ENCODE measurements at regions not wholly inside any gene's neighbourhood (a gene's known extent, or its start where the extent isn't known, plus 50 kb on each side); places are given as distances from the start of the nearest gene placed in this dataset.

- peaks cover 6% of the 10 kb centered on the region for H3K9me3 Mint-ChIP-seq
Observed at GRCh38 chr4:181432335-181432734, 810.9 kb upstream of the TENM3 start.

GRCh38 chr4:181437895-181438294, 805.3 kb upstream of the TENM3 start:
- DNase-seq (ENCODE audit: low spot score), result no peak
- H3K9me3 Mint-ChIP-seq, result peaks cover 7% of the 10 kb centered on the region
- no peaks in the 10 kb centered on the region for H3K4me1 Mint-ChIP-seq (ENCODE audit: low read depth)
- H3K27me3 Mint-ChIP-seq (ENCODE audit: low read depth), result no peaks in the 10 kb centered on the region
- H3K27ac Mint-ChIP-seq, result no peak overlapping the region
- H3K36me3 Mint-ChIP-seq (ENCODE audit: low read depth), result no peaks in the 10 kb centered on the region
- H3K4me3 Mint-ChIP-seq (ENCODE audit: low read depth), result no peak overlapping the region
- intact Hi-C loops (cut with micrococcal nuclease), result no loop called here

More at GRCh38 chr4:181432335-181432734, 810.9 kb upstream of the TENM3 start:
- Mint-ChIP-seq H3K27ac (no peak overlapping the region), H3K4me1 (ENCODE audit: low read depth) (no peaks in the 10 kb centered on the region), H3K4me3 (ENCODE audit: low read depth) (no peak overlapping the region), H3K36me3 (ENCODE audit: low read depth) (no peaks in the 10 kb centered on the region), H3K27me3 (ENCODE audit: low read depth) (no peaks in the 10 kb centered on the region)
- no peak for DNase-seq (ENCODE audit: low spot score)
- intact Hi-C loops (cut with micrococcal nuclease), result no loop called here

GRCh38 chr4:181438641-181439040, 804.6 kb upstream of the TENM3 start:
- DNase-seq (ENCODE audit: low spot score), result no peak
- intact Hi-C loops (cut with micrococcal nuclease), result no loop called here
- Mint-ChIP-seq H3K27me3 (ENCODE audit: low read depth) (no peaks in the 10 kb centered on the region), H3K9me3 (peaks cover 7% of the 10 kb centered on the region), H3K4me1 (ENCODE audit: low read depth) (no peaks in the 10 kb centered on the region), H3K36me3 (ENCODE audit: low read depth) (no peaks in the 10 kb centered on the region), H3K4me3 (ENCODE audit: low read depth) (no peak overlapping the region), H3K27ac (no peak overlapping the region)

GRCh38 chr4:181443021-181443420, 800.2 kb upstream of the TENM3 start:
- H3K36me3 Mint-ChIP-seq (ENCODE audit: low read depth), result no peaks in the 10 kb centered on the region
- H3K27ac Mint-ChIP-seq, result no peak overlapping the region
- H3K4me1 Mint-ChIP-seq (ENCODE audit: low read depth), result no peaks in the 10 kb centered on the region
- no peaks in the 10 kb centered on the region for H3K27me3 Mint-ChIP-seq (ENCODE audit: low read depth)
- no peak for DNase-seq (ENCODE audit: low spot score)
- H3K9me3 Mint-ChIP-seq, result peaks cover 4% of the 10 kb centered on the region
- intact Hi-C loops (cut with micrococcal nuclease), result no loop called here
- no peak overlapping the region for H3K4me3 Mint-ChIP-seq (ENCODE audit: low read depth)

- H3K4me1 Mint-ChIP-seq (ENCODE audit: low read depth), result no peaks in the 10 kb centered on the region
- no peak for DNase-seq (ENCODE audit: low spot score)
- H3K27ac Mint-ChIP-seq, result no peak overlapping the region
- intact Hi-C loops (cut with micrococcal nuclease), result no loop called here
- no peak overlapping the region for H3K4me3 Mint-ChIP-seq (ENCODE audit: low read depth)
- H3K9me3 Mint-ChIP-seq, result peaks cover 5% of the 10 kb centered on the region
- H3K36me3 Mint-ChIP-seq (ENCODE audit: low read depth), result no peaks in the 10 kb centered on the region
- no peaks in the 10 kb centered on the region for H3K27me3 Mint-ChIP-seq (ENCODE audit: low read depth)
Observed at GRCh38 chr4:181465826-181466225, 777.4 kb upstream of the TENM3 start.

GRCh38 chr4:181468451-181468850, 774.8 kb upstream of the TENM3 start:
- Mint-ChIP-seq H3K4me1 (ENCODE audit: low read depth) (no peaks in the 10 kb centered on the region), H3K27ac (no peak overlapping the region), H3K9me3 (no peaks in the 10 kb centered on the region), H3K4me3 (ENCODE audit: low read depth) (no peak overlapping the region), H3K36me3 (ENCODE audit: low read depth) (no peaks in the 10 kb centered on the region), H3K27me3 (ENCODE audit: low read depth) (no peaks in the 10 kb centered on the region)
- DNase-seq (ENCODE audit: low spot score), result no peak
- intact Hi-C loops (cut with micrococcal nuclease), result no loop called here

GRCh38 chr4:181470306-181470705, 772.9 kb upstream of the TENM3 start:
- Mint-ChIP-seq H3K27me3 (ENCODE audit: low read depth) (no peaks in the 10 kb centered on the region), H3K4me3 (ENCODE audit: low read depth) (no peak overlapping the region), H3K9me3 (no peaks in the 10 kb centered on the region), H3K27ac (no peak overlapping the region), H3K4me1 (ENCODE audit: low read depth) (no peaks in the 10 kb centered on the region), H3K36me3 (ENCODE audit: low read depth) (no peaks in the 10 kb centered on the region)
- intact Hi-C loops (cut with micrococcal nuclease), result no loop called here
- no peak for DNase-seq (ENCODE audit: low spot score)

GRCh38 chr4:181475359-181475758, 767.8 kb upstream of the TENM3 start:
- intact Hi-C loops (cut with micrococcal nuclease), result no loop called here
- DNase-seq (ENCODE audit: low spot score), result no peak
- Mint-ChIP-seq H3K9me3 (no peaks in the 10 kb centered on the region), H3K4me1 (ENCODE audit: low read depth) (no peaks in the 10 kb centered on the region), H3K36me3 (ENCODE audit: low read depth) (no peaks in the 10 kb centered on the region), H3K27me3 (ENCODE audit: low read depth) (no peaks in the 10 kb centered on the region), H3K4me3 (ENCODE audit: low read depth) (no peak overlapping the region), H3K27ac (no peak overlapping the region)

GRCh38 chr4:181475781-181476507, 767.3 kb upstream of the TENM3 start:
- H3K9me3 Mint-ChIP-seq, result no peaks in the 10 kb centered on the region
- no peak for DNase-seq (ENCODE audit: low spot score)
- H3K27ac Mint-ChIP-seq, result no peak overlapping the region
- H3K27me3 Mint-ChIP-seq (ENCODE audit: low read depth), result no peaks in the 10 kb centered on the region
- H3K4me3 Mint-ChIP-seq (ENCODE audit: low read depth), result no peak overlapping the region
- no peaks in the 10 kb centered on the region for H3K36me3 Mint-ChIP-seq (ENCODE audit: low read depth)
- intact Hi-C loops (cut with micrococcal nuclease), result no loop called here
- H3K4me1 Mint-ChIP-seq (ENCODE audit: low read depth), result no peaks in the 10 kb centered on the region

GRCh38 chr4:181476508-181476890, 766.7 kb upstream of the TENM3 start:
- Mint-ChIP-seq H3K4me3 (ENCODE audit: low read depth) (no peak overlapping the region), H3K9me3 (no peaks in the 10 kb centered on the region), H3K4me1 (ENCODE audit: low read depth) (no peaks in the 10 kb centered on the region), H3K27ac (no peak overlapping the region), H3K36me3 (ENCODE audit: low read depth) (no peaks in the 10 kb centered on the region), H3K27me3 (ENCODE audit: low read depth) (no peaks in the 10 kb centered on the region)
- intact Hi-C loops (cut with micrococcal nuclease), result no loop called here
- DNase-seq (ENCODE audit: low spot score), result no peak

- Mint-ChIP-seq H3K36me3 (ENCODE audit: low read depth) (no peaks in the 10 kb centered on the region), H3K4me1 (ENCODE audit: low read depth) (no peaks in the 10 kb centered on the region), H3K27me3 (ENCODE audit: low read depth) (no peaks in the 10 kb centered on the region), H3K9me3 (no peaks in the 10 kb centered on the region), H3K27ac (no peak overlapping the region), H3K4me3 (ENCODE audit: low read depth) (no peak overlapping the region)
- intact Hi-C loops (cut with micrococcal nuclease), result no loop called here
- no peak for DNase-seq (ENCODE audit: low spot score)
Observed at GRCh38 chr4:181477591-181477990, 765.6 kb upstream of the TENM3 start.

GRCh38 chr4:181478656-181479055, 764.5 kb upstream of the TENM3 start:
- H3K36me3 Mint-ChIP-seq (ENCODE audit: low read depth), result no peaks in the 10 kb centered on the region
- DNase-seq (ENCODE audit: low spot score), result no peak
- H3K9me3 Mint-ChIP-seq, result no peaks in the 10 kb centered on the region
- no peak overlapping the region for H3K4me3 Mint-ChIP-seq (ENCODE audit: low read depth)
- no peak overlapping the region for H3K27ac Mint-ChIP-seq
- intact Hi-C loops (cut with micrococcal nuclease), result no loop called here
- H3K27me3 Mint-ChIP-seq (ENCODE audit: low read depth), result no peaks in the 10 kb centered on the region
- no peaks in the 10 kb centered on the region for H3K4me1 Mint-ChIP-seq (ENCODE audit: low read depth)

- Mint-ChIP-seq H3K36me3 (ENCODE audit: low read depth) (no peaks in the 10 kb centered on the region), H3K27me3 (ENCODE audit: low read depth) (no peaks in the 10 kb centered on the region), H3K27ac (no peak overlapping the region), H3K9me3 (no peaks in the 10 kb centered on the region), H3K4me3 (ENCODE audit: low read depth) (no peak overlapping the region), H3K4me1 (ENCODE audit: low read depth) (no peaks in the 10 kb centered on the region)
- no peak for DNase-seq (ENCODE audit: low spot score)
- intact Hi-C loops (cut with micrococcal nuclease), result no loop called here
Observed at GRCh38 chr4:181479141-181479540, 764.1 kb upstream of the TENM3 start.

GRCh38 chr4:181484396-181484795, 758.8 kb upstream of the TENM3 start:
- H3K4me1 Mint-ChIP-seq (ENCODE audit: low read depth), result no peaks in the 10 kb centered on the region
- H3K9me3 Mint-ChIP-seq, result no peaks in the 10 kb centered on the region
- no peak for DNase-seq (ENCODE audit: low spot score)
- no peaks in the 10 kb centered on the region for H3K36me3 Mint-ChIP-seq (ENCODE audit: low read depth)
- intact Hi-C loops (cut with micrococcal nuclease), result no loop called here
- no peaks in the 10 kb centered on the region for H3K27me3 Mint-ChIP-seq (ENCODE audit: low read depth)
- H3K27ac Mint-ChIP-seq, result no peak overlapping the region
- no peak overlapping the region for H3K4me3 Mint-ChIP-seq (ENCODE audit: low read depth)

Data from activated T-helper 2 cell treated with anti-CD3 and anti-CD28 coated beads, Interferon-gamma antibody, Interleukin-2, Interleukin-4, amounts not matched to agents 10 μg/mL and 5 μg/mL and 100 μg/mL, durations not matched to agents 14 hours and 24 hours and 36 hours (primary cell).